ENCODE measurements at regions not wholly inside any gene's neighbourhood (a gene's known extent, or its start where the extent isn't known, plus 50 kb on each side); places are given as distances from the start of the nearest gene placed in this dataset.

GRCh38 chr6:98484696-98485095 lies 349.7 kb upstream of the POU3F2 start:
- H3K9me3 ChIP-seq = no peaks in the 10 kb centered on the region
- H3K4me1 ChIP-seq = no peaks in the 10 kb centered on the region

GRCh38 chr6:98485593-98485992 lies 348.8 kb upstream of the POU3F2 start:
- no peak overlapping the region for H3K4me3 ChIP-seq
- H3K4me1 ChIP-seq = no peaks in the 10 kb centered on the region
- no peaks in the 10 kb centered on the region for H3K36me3 ChIP-seq
- no peaks in the 10 kb centered on the region for H3K9me3 ChIP-seq
- no peak for TF ChIP-seq CTCF (IDR thresholded peaks at IDR 0.05)
- no peak for TF ChIP-seq POLR2A (IDR thresholded peaks at IDR 0.05)
- no peaks in the 10 kb centered on the region for H3K27me3 ChIP-seq
- DNase-seq = no peak
- H3K27ac ChIP-seq = no peak overlapping the region

More at GRCh38 chr6:98484696-98485095, 349.7 kb upstream of the POU3F2 start:
- H3K27me3 ChIP-seq = no peaks in the 10 kb centered on the region
- H3K27ac ChIP-seq = no peak overlapping the region
- DNase-seq = no peak
- TF ChIP-seq POLR2A (IDR thresholded peaks at IDR 0.05) (no peak), CTCF (IDR thresholded peaks at IDR 0.05) (no peak)
- H3K4me3 ChIP-seq = no peak overlapping the region
- H3K36me3 ChIP-seq = no peaks in the 10 kb centered on the region

GRCh38 chr6:98486057-98486456 lies 348.3 kb upstream of the POU3F2 start:
- TF ChIP-seq CTCF (IDR thresholded peaks at IDR 0.05) (no peak), POLR2A (IDR thresholded peaks at IDR 0.05) (no peak)

GRCh38 chr6:98487612-98488011 lies 346.8 kb upstream of the POU3F2 start:
- H3K27me3 ChIP-seq = no peaks in the 10 kb centered on the region
- H3K27ac ChIP-seq = no peak overlapping the region
- no peaks in the 10 kb centered on the region for H3K4me1 ChIP-seq
- no peaks in the 10 kb centered on the region for H3K9me3 ChIP-seq
- no peak for DNase-seq
- no peaks in the 10 kb centered on the region for H3K36me3 ChIP-seq
- no peak overlapping the region for H3K4me3 ChIP-seq
- TF ChIP-seq CTCF (IDR thresholded peaks at IDR 0.05) (no peak), POLR2A (IDR thresholded peaks at IDR 0.05) (no peak)

More at GRCh38 chr6:98486057-98486456, 348.3 kb upstream of the POU3F2 start:
- no peak for DNase-seq
- no peaks in the 10 kb centered on the region for H3K36me3 ChIP-seq
- H3K27ac ChIP-seq = no peak overlapping the region
- H3K9me3 ChIP-seq = no peaks in the 10 kb centered on the region
- no peaks in the 10 kb centered on the region for H3K4me1 ChIP-seq
- H3K4me3 ChIP-seq = no peak overlapping the region
- no peaks in the 10 kb centered on the region for H3K27me3 ChIP-seq

GRCh38 chr6:98498144-98498775 lies 336.1 kb upstream of the POU3F2 start:
- H3K36me3 ChIP-seq = no peaks in the 10 kb centered on the region
- H3K27me3 ChIP-seq = no peaks in the 10 kb centered on the region
- H3K4me1 ChIP-seq = no peaks in the 10 kb centered on the region
- H3K4me3 ChIP-seq = no peak overlapping the region
- DNase-seq = no peak
- H3K9me3 ChIP-seq = no peaks in the 10 kb centered on the region
- no peak for TF ChIP-seq POLR2A (IDR thresholded peaks at IDR 0.05)
- TF ChIP-seq CTCF (IDR thresholded peaks at IDR 0.05) = no peak
- no peak overlapping the region for H3K27ac ChIP-seq

- H3K4me1 ChIP-seq = no peaks in the 10 kb centered on the region
- no peak for DNase-seq
- no peak overlapping the region for H3K27ac ChIP-seq
- H3K36me3 ChIP-seq = no peaks in the 10 kb centered on the region
- no peaks in the 10 kb centered on the region for H3K27me3 ChIP-seq
- TF ChIP-seq POLR2A (IDR thresholded peaks at IDR 0.05) = no peak
- TF ChIP-seq CTCF (IDR thresholded peaks at IDR 0.05) = no peak
- no peaks in the 10 kb centered on the region for H3K9me3 ChIP-seq
- no peak overlapping the region for H3K4me3 ChIP-seq
Observed at GRCh38 chr6:98498866-98499265, 335.5 kb upstream of the POU3F2 start.
